Epithelial cell of esophagus (primary cell): ENCODE measurements at regions not wholly inside any gene's neighbourhood (a gene's known extent, or its start where the extent isn't known, plus 50 kb on each side); places are given as distances from the start of the nearest gene placed in this dataset.

Source experiments
- DNase-seq: peaks from one replicate; pipeline ENCODE4 v3.0.0; 2010; ENCODE audit warnings: low read depth
- H3K4me3 ChIP-seq: 2 replicates; pipeline ENCODE4 v1.5.1; 2011; ENCODE audit warnings: mild to moderate bottlenecking, low read length, control low read depth
- CTCF ChIP-seq: IDR thresholded peaks from 2 replicates; pipeline ENCODE4 v1.5.1; 2011; ENCODE audit warnings: low read depth, mild to moderate bottlenecking, low read length, control low read depth, inconsistent platforms; ENCODE audit not compliant: insufficient read depth; ENCODE audit errors: missing control alignments

- DNase-seq = no peak
- TF ChIP-seq CTCF = no peak
- H3K4me3 ChIP-seq = no peak overlapping the region
These were observed 103.3 kb upstream of the SERTM1 start for GRCh38 chr13:36570489-36570888.

GRCh38 chr13:36571444-36571843 lies 102.4 kb upstream of the SERTM1 start:
- no peak for TF ChIP-seq CTCF
- no peak overlapping the region for H3K4me3 ChIP-seq
- DNase-seq = peak; percentile 71

GRCh38 chr13:36582977-36583376 lies 90.8 kb upstream of the SERTM1 start:
- no peak overlapping the region for H3K4me3 ChIP-seq
- TF ChIP-seq CTCF = no peak
- no peak for DNase-seq

GRCh38 chr13:36599641-36600040 lies 74.2 kb upstream of the SERTM1 start:
- DNase-seq = no peak
- no peak overlapping the region for H3K4me3 ChIP-seq
- no peak for TF ChIP-seq CTCF

GRCh38 chr13:36601186-36601585 lies 72.6 kb upstream of the SERTM1 start:
- TF ChIP-seq CTCF = no peak
- DNase-seq = peak; percentile 69

GRCh38 chr13:36606060-36606459 lies 67.8 kb upstream of the SERTM1 start:
- TF ChIP-seq CTCF = no peak
- DNase-seq = peak; percentile 15
- H3K4me3 ChIP-seq = no peak overlapping the region

More at GRCh38 chr13:36601186-36601585, 72.6 kb upstream of the SERTM1 start:
- no peak overlapping the region for H3K4me3 ChIP-seq

- no peak for TF ChIP-seq CTCF
- no peak overlapping the region for H3K4me3 ChIP-seq
- DNase-seq = no peak
These were observed 65.3 kb upstream of the SERTM1 start for GRCh38 chr13:36608474-36608873.
